ENCODE measurements at regions not wholly inside any gene's neighbourhood (a gene's known extent, or its start where the extent isn't known, plus 50 kb on each side); places are given as distances from the start of the nearest gene placed in this dataset.

DNA sequence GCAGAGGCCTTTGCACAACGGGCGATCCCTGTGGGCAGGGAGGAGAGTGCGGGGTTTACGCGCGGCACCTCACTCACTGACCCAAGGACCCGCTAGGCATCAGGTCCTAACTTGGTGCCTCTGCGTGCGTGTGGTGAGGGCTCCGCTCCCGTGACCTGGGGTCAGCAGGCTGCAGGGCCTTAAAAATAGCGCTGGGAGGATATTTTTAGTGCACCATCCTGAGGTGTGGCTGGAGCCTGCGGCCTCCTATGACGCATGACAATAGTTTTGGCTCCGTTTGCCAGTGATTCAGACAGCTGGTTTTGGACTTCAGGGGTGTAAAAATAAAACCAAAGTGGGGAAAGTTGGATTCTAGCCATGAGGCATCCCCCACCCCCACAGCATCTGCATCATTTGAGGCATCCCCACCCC lies 139.0 kb downstream of the FAM43A start:
- Histone ChIP-seq H2AFZ (ENCODE audit: low read length) (no peak overlapping the region), H4K20me1 (ENCODE audit: insufficient read depth, low read length) (no peaks in the 10 kb centered on the region), H3K27ac (ENCODE audit: extremely low read length, insufficient read depth, low read length) (no peak overlapping the region), H3K36me3 (replicated peaks in 1 of 2; ENCODE audit: control insufficient read depth in 1 of 2, insufficient read depth in 2 of 2, low read length in 2 of 2) (no peaks in the 10 kb centered on the region), H3K4me2 (ENCODE audit: low read depth, low read length) (no peak overlapping the region), H3K4me3 (replicated peaks in 1 of 3; ENCODE audit: insufficient read depth in 1 of 3, low read depth in 2 of 3, low read length in 3 of 3) (no peak overlapping the region), H3K9me3 (ENCODE audit: low read length) (no peaks in the 10 kb centered on the region), H3K79me2 (ENCODE audit: insufficient read depth, low read length) (no peaks in the 10 kb centered on the region), H3K9ac (ENCODE audit: insufficient read depth, low read depth, low read length) (no peak overlapping the region), H3K27me3 (ENCODE audit: control insufficient read depth in 1 of 2, insufficient read depth in 2 of 2, low read length in 2 of 2) (peaks cover 0 to 45% of the 10 kb centered on the region in 2 experiments; a peak in 2 of 5 replicates), H3K4me1 (ENCODE audit: insufficient read depth, low read length) (no peaks in the 10 kb centered on the region)
- TF ChIP-seq CCDC6 (CRISPR knock-in tag; IDR thresholded peaks at IDR 0.05) (no peak), ZZZ3 (CRISPR knock-in tag; IDR thresholded peaks at IDR 0.05; ENCODE audit: borderline replicate concordance) (no peak), DMAP1 (CRISPR knock-in tag; IDR thresholded peaks at IDR 0.05) (no peak), HNF1B (CRISPR knock-in tag; IDR thresholded peaks at IDR 0.05) (no peak), FOXJ3 (CRISPR knock-in tag; IDR thresholded peaks at IDR 0.05; ENCODE audit: borderline replicate concordance) (no peak), AGO2 (optimal IDR thresholded peaks at IDR 0.05; ENCODE audit: low read depth, low read length) (no peak), GFI1 (CRISPR knock-in tag; IDR thresholded peaks at IDR 0.05; ENCODE audit: borderline replicate concordance) (no peak), MXD4 (CRISPR knock-in tag; IDR thresholded peaks at IDR 0.05) (no peak), ZNF317 (CRISPR knock-in tag; IDR thresholded peaks at IDR 0.05) (no peak), ZNF772 (CRISPR knock-in tag; IDR thresholded peaks at IDR 0.05) (no peak), ZBTB8A (CRISPR knock-in tag; IDR thresholded peaks at IDR 0.05; ENCODE audit: borderline replicate concordance, low read depth) (no peak), CREBL2 (CRISPR knock-in tag; IDR thresholded peaks at IDR 0.05; ENCODE audit: borderline replicate concordance) (no peak), CREM (IDR thresholded peaks at IDR 0.05) (no peak), CREM (CRISPR knock-in tag; IDR thresholded peaks at IDR 0.05) (no peak), ZNF879 (CRISPR knock-in tag; IDR thresholded peaks at IDR 0.05) (no peak)
- TF ChIP-seq, protein P1, sequence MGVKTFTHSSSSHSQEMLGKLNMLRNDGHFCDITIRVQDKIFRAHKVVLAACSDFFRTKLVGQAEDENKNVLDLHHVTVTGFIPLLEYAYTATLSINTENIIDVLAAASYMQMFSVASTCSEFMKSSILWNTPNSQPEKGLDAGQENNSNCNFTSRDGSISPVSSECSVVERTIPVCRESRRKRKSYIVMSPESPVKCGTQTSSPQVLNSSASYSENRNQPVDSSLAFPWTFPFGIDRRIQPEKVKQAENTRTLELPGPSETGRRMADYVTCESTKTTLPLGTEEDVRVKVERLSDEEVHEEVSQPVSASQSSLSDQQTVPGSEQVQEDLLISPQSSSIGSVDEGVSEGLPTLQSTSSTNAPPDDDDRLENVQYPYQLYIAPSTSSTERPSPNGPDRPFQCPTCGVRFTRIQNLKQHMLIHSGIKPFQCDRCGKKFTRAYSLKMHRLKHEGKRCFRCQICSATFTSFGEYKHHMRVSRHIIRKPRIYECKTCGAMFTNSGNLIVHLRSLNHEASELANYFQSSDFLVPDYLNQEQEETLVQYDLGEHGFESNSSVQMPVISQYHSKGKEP (CRISPR knock-in tag; IDR thresholded peaks at IDR 0.05) = no peak
- POLR2A ChIA-PET = no interaction called here
- no TSS peak for BruUV-seq (replicated peaks)
- WGBS (ENCODE audit: low lambda C conversion rate) = 28% methylated on average over 5 of the region's 15 CpGs
- CTCF ChIA-PET (ENCODE audit: low intra/inter-chr PET ratio, low total read pairs) = no interaction called here
- in situ Hi-C loops (cut with HindIII; ENCODE audit: extremely low pct_ligation_motif_present, low pct_unique_long_range_greater_than_20kb) = no loop called here
- intact Hi-C loops (cut with micrococcal nuclease; ENCODE audit: unreplicated experiment) = no loop called here
- no peak for FAIRE-seq
- no peak for ATAC-seq
- DNase-seq (ENCODE audit: low spot score) = no peak
